Activated CD4-positive, alpha-beta T cell treated with anti-CD3 and anti-CD28 coated beads, Interleukin-2, Interleukin-6, amounts not matched to agents 100 ng/mL and 50 ng/mL, durations not matched to agents 16 hours and 8 hours (primary cell): ENCODE measurements at regions not wholly inside any gene's neighbourhood (a gene's known extent, or its start where the extent isn't known, plus 50 kb on each side); places are given as distances from the start of the nearest gene placed in this dataset.
A peak's percentile ranks its signal among the peaks of the same experiment; 100 is the strongest.
"Not testable (repeated sequence)": the region's sequence is repeated elsewhere in the genome, so short reads cannot be mapped to it uniquely, and the experiment has no call there.

ENCODE experiments used
- DNase-seq: peaks from one replicate; pipeline ENCODE4 v3.0.0-alpha.2; 2020

- no peak for DNase-seq
These were observed 131.9 kb upstream of the SPATS2L start for GRCh38 chr2:200174433-200175216.

DNA sequence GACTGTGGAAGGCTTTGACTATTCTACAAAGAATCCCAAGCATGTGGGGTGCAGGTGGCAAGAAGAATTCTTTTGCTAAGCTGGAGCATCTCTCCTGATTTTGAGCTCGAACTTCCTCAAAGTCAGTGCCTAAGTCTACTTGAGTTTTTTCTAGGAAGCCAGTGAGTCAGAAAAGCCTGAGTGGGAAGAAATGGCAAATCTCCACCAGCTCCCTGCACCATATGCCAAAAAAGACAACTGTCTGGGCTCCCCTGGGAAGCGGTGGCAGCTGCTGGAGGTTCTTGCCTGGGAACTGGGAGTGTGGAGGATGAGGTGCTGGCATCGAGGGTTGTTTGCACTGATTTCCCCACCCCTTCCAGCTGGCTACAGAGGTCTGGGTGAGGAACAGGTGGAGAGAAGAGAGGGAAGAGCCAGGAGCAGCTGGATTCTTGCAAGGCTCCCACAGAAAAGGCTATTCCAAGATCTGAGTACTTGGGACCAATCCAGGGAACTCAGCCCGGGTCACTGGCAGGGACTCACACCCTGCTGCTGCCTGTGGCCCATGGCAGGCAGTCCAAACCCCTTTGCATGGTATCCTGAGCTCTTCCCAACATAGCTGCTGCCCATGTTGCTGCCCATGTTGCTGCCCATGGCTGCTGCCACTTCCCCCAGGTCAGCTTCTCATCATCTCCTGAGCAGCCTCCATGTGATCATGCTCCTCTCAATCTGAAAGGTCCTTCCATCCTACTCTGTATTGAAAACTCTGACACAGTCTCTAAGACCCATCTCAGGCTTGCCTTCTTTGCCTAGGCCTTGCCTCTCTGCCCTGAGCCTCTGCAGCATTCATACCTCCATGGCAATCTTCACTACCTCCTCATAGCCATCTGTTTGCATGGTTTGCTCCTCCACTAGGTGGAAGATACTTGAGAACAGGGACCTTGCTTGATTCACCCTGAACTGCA lies 128.3 kb upstream of the SPATS2L start:
- DNase-seq: no peak

GRCh38 chr2:200179151-200179550 lies 127.3 kb upstream of the SPATS2L start:
- no peak for DNase-seq

DNA sequence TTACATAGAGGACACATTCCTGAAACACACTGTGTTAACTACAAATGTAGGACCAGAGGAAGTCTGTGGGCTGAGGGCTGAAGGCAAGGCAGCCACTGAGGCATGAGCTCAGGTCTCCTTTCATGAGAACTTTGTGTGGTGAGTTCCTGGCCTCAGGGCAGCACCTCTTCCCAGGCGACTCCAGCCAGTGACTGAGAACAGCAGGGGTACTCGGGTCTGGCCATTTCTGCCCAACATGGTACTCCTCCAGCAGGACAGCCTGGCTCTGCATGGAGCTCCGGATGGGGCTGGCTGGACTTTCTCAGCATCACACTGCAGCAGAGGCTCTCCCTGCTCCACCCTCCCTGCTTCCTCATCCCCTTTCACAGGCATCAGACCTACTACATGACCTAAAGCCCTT lies 125.5 kb upstream of the SPATS2L start:
- no peak for DNase-seq

DNA sequence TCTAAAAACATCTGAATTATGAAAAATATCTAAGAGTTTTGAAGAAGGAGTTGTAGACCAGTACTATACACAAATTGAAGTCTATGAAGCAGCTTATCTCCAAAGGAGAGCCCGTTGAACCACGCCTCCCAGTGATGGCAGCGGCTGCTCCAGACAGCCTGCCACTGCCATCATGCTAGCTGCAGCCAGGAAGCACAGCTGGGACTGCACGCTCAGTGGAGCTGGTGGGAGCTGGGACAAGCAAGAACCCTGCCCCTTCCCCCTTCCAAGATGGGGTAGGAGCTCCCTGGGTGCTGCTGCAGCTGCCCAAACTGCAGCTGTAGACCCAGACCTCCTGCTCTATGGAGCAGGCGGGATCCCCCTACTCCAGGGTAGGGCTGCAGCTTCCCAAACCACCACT lies 124.7 kb upstream of the SPATS2L start:
- DNase-seq: no peak

DNA sequence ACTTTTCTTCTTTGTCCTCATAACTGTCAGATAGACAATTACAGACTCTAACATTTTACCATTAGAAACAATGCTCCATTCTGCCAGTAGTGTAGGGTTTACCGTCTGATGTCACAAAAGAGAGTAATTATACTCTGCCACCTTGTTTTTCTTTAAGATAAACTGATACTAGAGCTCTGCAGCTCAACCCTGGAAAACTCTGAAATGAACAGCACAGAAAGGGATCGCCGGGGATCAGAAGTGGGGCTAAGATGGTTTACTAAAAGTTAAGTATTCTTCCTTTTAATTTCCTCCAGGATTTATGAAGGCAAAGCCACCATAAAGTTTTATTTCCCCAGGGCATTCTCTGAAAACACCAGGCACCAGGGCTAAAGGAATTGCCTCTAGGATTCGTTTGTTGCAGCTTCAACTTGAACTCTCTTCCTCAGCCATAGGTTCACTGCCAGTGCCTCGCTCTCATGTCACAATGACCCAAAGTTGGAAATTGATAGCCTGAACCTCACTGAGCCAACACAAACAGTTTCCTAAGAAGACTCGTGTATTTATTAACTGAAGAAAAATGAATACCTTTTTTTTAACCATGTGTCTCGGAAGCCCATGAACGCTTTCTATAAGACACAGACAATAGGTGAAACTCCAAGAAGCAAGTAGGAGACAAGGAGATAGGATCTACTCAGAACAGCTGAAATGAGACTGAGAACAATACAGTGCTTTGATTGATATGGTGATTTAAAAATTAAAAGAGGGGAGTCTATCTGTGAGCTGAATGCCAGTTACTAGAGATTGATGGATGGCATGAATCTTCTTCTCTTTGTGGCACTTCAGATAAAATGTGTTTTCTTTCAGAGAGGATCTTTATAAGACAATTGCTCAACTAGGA lies 121.5 kb upstream of the SPATS2L start:
- DNase-seq: no peak

DNA sequence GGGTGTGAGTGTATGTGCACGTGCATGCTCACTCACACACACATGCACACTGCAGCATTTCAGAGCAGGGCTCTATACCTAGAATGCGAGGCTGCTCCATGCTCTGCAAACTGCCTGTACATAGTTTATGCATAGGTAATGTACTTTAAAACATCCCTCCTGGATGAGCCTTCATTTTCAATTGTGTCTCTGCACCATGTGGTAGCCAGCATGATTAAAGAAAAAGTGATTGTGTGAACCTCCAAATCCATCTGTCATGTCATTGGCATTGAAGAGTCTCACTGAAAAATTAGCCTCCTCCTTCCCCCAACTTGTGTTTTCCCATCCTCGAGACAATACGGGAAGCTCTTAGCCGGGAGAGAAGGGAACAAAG lies 120.9 kb upstream of the SPATS2L start:
- no peak for DNase-seq

- DNase-seq: no peak
These were observed 120.5 kb upstream of the SPATS2L start for GRCh38 chr2:200186002-200186401.

GRCh38 chr2:200188876-200189275 lies 117.6 kb upstream of the SPATS2L start:
- no peak for DNase-seq

DNA sequence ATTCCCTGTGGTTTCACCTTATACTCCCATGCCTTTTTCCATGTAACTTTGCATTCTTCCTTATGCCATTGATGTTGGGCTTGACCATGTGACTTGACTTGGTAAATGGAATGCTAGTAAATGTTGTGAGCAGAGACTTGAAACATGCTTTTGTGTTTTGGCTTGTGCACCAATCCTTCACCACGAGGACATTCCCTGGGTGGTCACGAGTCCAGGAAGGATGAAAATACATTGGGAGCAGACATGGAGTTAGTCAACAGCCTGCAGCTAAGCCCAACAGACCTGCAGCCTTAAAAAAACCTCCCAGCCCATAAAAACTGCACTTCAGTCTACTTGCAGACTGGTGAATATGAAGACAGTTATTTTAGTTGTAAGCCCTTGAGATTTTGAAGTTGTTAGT lies 116.5 kb upstream of the SPATS2L start:
- no peak for DNase-seq

DNA sequence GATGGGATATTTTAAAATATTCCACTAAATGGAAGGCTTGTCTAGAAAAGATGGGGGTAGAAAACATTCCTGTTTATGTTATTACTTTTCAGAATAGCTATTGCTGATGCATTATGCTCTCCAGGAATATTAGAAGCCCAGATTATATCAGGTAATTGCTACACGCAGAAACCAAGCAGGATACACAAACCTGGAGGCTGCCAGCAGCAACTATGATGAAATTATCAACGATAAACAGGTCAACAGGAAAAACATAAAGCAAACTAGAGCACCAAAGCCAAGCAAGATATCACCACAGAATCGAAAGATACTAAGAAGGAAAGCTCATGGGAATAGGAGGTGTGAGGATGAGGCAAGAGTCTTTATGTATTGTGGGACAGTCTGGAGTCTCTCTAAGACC lies 113.2 kb upstream of the SPATS2L start:
- DNase-seq: no peak

DNA sequence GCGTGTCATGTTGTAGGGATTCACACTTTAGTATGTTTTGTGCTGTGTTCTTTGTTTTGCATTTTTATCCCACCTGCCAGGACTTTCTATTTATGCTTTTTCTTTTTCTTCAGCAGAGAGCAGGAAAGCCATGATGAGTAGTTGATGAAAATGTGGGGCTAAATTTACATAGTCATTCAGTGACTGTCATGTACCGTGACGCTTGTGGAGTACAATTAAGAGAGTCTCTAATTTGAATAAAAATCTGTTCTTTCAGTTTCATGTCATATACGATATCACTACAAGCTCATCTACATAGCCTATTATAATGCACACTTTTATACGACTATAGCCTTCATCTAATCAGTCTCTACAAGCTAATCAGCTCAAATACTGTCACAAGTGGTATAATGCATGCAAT lies 112.7 kb upstream of the SPATS2L start:
- DNase-seq: no peak

DNA sequence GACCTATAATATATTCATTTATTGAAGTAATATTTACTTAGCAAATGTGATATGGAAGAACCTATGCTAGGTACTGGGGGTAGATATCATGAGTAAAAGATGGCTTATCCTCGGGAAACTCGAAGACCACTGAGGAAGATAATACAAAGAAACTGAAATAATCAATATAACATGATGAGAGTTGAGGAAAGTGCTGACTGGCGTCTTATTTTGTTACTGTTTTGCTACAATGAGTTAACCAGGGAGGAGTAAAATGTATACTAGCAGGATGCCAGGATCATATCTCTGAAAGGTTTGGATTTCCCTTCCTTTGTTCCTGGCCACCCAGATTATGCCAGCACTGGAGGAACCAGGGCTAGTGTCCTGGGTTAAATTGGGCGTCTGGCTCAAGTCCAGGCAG lies 111.7 kb upstream of the SPATS2L start:
- no peak for DNase-seq

DNA sequence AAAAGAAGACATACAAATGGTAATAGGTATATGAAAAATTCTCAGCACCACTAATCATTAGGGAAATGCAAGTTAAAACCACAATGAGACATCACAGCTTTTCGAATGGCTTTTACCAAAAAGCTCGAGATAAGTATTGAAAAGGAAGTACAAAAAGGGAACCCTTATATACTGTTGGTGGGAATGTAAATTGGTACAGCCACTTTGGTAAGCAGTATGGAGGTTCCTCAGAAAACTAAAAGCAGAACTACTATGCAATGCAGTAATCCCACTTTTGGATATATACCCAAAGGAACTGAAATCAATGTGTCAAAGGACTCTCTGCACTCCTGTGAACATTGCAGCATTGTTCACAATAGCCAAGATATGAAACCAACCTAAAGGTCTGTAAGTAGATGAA lies 107.5 kb upstream of the SPATS2L start:
- DNase-seq: no peak

DNA sequence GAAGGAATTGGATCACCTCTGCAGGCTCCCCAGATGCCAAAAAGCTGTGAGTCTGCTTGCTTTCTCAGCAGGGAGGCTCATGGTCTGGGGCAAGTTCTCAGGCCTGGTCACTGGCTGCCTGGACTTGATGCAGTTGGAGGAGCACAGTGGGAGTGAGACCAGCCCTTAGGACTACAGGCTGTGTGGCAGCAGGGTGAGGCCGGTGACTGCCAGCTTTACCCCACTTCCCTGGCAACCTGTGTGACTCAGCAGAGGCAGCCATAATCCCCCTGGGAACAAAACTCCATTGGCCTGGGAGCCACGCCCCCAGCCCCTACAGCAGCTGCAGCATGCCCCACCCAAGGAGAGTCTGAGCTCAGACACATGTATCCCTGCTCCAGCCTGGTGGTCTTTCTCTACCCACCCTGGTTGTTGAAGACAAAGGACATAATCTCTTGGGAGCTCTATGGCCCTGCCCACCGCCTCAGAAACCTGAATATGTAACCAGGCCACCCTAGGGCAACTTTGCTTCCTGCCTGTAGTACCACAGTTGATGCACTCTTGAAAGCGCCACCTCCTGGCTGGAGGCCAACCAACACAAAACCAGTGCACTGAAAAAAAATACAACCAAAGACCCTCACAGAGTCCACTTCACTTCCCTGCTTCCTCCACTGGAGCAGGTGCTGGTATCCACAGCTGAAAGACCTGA lies 106.8 kb upstream of the SPATS2L start:
- DNase-seq: peak; percentile 2

- DNase-seq: not testable (repeated sequence)
These were observed 104.7 kb upstream of the SPATS2L start for GRCh38 chr2:200201839-200202238.

DNA sequence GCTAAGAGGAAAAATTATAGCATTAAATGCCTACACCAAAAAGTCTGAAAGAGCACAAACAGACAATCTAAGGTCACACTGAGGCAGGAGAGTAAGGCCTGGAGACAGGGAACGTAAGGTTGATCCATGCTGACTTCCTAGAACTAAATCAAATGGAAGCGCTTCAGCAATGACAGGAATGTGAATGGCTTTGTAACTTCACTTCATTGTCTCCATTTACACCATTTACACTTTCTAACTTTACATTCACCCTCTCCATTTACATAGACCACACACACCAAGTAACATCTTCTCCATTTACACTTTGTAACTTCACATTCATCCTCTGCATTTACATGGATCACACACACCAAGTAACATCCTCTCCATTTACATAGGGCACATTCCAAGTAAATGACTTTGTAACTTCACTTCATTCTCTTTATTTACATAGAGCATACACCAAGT lies 103.1 kb upstream of the SPATS2L start:
- DNase-seq: no peak

DNA sequence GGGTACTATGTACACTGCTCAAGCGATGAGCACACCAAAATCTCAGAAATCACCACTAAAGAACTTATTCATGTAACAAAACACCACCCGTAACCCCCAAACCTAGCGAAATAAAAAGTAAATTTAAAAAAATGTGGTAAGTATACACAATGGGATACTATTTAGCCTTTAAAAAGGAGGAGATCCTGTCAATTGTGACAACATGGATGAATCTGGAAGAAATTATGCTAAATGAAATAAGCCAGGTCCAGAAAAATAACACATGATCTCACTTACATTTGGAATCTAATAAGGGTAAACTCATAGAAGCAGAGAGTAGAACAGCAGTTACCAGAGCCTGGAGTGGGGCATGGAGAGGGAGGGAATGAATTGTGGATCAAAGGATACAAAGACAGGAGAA lies 98.5 kb upstream of the SPATS2L start:
- DNase-seq: no peak

DNA sequence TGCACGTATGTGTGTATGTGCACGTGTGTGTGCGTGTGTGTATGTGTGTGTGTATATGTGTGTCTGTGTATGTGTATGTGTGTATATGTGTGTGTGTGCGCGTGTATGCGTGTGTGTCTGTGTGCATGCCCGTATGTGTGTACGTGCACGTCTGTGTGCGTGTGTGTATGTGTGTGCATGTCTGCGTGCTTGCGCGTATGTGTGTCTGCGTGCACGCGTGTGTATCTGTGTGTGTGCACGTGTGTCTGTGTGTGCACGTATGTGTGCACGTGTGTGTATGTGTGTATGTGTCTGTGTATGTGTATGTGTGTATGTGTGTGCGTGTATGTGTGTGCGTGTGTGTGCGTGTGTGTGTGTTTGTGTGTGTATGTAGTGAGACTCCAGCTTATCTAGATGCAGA lies 97.5 kb upstream of the SPATS2L start:
- no peak for DNase-seq

- DNase-seq: no peak
These were observed 94.8 kb upstream of the SPATS2L start for GRCh38 chr2:200211643-200212042.

GRCh38 chr2:200212862-200213425 lies 93.5 kb upstream of the SPATS2L start:
- no peak for DNase-seq

GRCh38 chr2:200216310-200216709 lies 90.2 kb upstream of the SPATS2L start:
- no peak for DNase-seq
